Limb (tissue), 2 donors: ENCODE measurements at regions not wholly inside any gene's neighbourhood (a gene's known extent, or its start where the extent isn't known, plus 50 kb on each side); places are given as distances from the start of the nearest gene placed in this dataset.
A peak's percentile ranks its signal among the peaks of the same experiment; 100 is the strongest.
"Not testable (repeated sequence)": the region's sequence is repeated elsewhere in the genome, so short reads cannot be mapped to it uniquely, and the experiment has no call there.

Experiments used
- DNase-seq, 2 donors: peaks; one replicate each; pipeline ENCODE4 v3.0.0-alpha.2; 2016; ENCODE audit errors: extremely low spot score in 2 of 2

- no peak for DNase-seq
Observed at GRCh38 chr10:4312051-4312835, 513.8 kb upstream of the AKR1E2 start.

GRCh38 chr10:4310172-4310571 is 515.8 kb upstream of the AKR1E2 start:
- DNase-seq: no peak

DNA sequence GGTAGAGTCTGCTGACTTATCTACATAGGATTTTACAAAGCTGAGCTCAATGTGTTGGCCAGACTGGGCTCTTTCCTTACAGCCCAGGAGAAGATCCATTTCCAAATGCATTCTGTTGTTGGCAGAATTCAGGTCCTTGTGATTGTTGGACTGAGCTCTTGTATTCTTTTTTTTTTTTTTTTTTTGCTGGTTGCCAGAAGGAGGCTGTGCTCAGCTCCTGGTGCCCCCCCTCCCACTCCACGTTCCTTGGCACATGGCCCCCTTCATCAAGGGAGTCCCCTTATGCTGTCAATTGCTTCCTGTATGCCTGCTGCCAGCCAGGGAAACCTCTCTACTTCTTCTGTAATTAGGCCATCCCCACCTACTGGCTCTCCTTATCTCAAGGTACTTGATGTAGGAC is 518.1 kb upstream of the AKR1E2 start:
- no peak for DNase-seq

- no peak for DNase-seq
Observed at GRCh38 chr10:4306871-4307270, 519.1 kb upstream of the AKR1E2 start.

- no peak for DNase-seq
Observed at GRCh38 chr10:4303045-4303444, 518.0 kb upstream of the KLF6 start.

DNA sequence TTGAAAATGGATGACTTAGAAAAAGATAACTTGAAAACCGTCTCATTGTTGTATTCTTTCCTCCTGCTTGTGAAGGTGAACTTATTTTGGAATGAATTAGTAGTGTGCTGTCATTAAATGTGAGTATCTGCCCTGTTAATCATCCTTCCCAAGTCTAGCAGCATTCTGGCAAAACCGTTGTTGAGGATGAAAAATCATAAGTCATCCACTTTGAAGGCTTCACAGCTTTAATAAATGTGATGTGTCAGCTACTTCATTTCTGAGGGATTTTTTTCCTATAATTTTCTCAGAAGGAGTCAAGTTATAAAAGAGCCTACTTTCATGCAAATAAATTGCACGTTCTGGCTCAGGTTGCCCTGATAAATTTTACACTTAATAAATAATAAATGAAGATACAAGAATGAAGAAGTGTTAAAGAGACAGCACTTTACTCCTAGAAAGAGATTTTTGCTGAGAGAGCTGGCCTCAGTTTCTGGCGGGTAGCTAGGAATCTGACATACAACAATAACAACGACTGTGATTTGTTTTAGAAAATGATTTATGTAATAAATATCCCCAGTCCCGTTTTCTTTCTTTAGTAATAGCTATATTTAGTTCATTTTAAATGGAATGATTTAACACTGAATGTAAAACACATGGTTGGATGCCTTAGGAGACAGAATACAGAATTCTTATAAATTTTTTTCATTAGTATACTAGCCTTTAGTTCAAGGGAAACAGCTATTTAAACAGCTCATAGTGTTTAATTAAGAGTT is 516.5 kb upstream of the KLF6 start:
- DNase-seq: no peak

GRCh38 chr10:4296161-4296560 is 511.2 kb upstream of the KLF6 start:
- no peak for DNase-seq

DNA sequence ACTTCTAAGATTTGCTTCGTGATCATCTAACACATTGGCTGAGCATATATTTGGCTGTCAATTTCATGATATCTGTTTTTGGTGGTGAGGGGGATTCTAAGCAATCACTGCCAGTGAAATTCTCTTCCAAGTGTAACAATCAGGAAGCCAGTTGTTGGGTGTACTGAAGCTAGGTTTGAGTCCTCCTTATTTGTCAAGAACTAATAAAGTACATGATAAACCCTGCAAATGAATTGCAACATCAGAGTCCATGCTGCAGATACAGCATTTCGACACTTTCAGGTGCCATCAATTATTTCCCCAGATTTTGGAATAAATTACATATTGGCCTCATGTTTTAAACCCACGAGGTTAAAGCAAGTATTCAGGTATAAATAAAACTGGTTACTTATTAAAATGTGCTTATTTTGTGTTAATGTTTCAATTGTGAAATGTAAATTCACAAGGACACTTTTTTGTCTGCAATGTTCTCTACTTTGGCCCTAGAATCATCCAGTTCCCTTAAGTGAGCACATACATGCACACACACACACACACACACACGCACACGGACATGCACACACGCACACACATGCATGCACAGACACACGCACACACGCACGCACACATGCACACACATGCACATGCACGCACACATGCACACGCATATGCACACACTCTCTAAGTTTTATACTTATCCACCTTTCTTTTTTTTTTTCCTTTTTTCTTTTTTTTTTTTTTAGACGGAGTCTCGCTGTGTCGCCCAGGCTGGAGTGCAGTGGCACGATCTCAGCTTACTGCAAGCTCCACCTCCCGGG is 510.2 kb upstream of the KLF6 start:
- DNase-seq: no peak

- no peak for DNase-seq
Observed at GRCh38 chr10:4294271-4294670, 509.3 kb upstream of the KLF6 start.

DNA sequence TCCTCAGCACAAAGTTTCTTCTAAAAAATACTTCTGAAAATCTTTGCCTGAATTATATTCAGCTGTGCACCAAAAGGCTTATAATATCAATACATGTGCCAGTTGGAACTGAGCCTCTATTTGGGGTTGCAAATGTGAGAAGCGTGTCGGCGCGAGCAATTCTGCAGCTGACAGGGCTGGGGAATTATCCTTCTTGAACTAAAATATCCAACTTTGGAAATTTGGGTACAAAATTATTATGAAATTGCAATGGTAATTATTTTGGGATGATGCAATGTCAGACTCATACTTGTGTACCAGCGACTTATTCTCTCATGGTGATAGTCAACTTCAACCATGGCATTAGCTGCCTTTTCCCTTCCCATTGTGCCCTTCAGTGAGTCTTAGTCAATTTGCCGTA is 507.0 kb upstream of the KLF6 start:
- peak in 1 of 2 donors; percentile 63 for DNase-seq

DNA sequence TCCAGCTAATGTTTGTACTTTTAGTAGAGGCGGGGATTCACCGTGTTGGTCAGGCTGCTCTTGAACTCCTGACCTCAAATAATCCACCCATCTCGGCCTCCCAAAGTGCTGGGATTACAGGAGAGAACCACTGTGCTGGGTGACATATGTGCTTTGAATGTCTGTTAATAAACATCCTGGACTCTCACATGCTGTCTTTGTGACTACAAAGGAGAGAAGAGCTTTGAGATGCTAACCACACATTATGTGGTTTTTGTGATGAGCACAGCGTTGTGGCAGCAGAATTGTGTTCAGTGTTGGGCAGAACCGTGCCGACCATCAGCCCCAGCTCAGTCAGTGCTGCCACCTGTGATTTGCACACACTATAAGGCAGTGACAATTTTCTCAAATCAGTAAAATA is 500.1 kb upstream of the KLF6 start:
- DNase-seq: no peak

GRCh38 chr10:4283846-4284610 is 499.0 kb upstream of the KLF6 start:
- peak; percentile 44 to 67 for DNase-seq

GRCh38 chr10:4282496-4282895 is 497.5 kb upstream of the KLF6 start:
- no peak for DNase-seq

DNA sequence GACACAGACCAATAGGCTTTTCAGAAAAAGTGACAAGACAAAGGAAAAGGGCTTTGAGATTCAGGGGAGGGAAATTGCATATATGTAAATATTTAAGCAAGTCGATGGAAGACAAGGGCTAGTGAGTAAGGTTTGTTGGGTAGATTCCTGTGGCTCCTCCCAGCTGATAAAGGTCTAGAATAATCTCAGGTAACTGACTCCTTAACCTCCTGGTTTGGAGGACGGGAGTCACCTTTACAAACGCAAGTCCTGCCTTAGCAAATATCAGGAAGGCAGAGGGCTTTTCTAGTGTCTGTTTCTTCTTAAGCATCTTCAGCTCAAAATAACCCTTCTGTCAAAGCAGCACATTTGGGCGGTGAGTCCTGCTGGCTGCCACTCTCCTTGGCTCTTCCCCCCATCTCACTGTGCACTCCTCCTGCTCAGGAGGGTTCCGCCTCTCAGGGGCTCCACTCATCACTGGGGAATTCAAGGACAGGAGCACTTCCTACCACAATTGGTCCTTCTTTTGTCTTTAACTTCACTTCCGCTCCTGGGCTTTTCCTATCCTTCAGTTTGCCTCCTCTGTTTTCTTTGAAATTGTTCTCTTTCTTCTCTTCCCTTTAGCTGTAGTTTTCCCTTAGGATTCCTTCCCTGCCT is 496.3 kb upstream of the KLF6 start:
- no peak for DNase-seq

GRCh38 chr10:4280461-4281189 is 495.6 kb upstream of the KLF6 start:
- no peak for DNase-seq

GRCh38 chr10:4279655-4280054 is 494.6 kb upstream of the KLF6 start:
- DNase-seq: no peak

- no peak for DNase-seq
Observed at GRCh38 chr10:4278186-4278585, 493.2 kb upstream of the KLF6 start.

DNA sequence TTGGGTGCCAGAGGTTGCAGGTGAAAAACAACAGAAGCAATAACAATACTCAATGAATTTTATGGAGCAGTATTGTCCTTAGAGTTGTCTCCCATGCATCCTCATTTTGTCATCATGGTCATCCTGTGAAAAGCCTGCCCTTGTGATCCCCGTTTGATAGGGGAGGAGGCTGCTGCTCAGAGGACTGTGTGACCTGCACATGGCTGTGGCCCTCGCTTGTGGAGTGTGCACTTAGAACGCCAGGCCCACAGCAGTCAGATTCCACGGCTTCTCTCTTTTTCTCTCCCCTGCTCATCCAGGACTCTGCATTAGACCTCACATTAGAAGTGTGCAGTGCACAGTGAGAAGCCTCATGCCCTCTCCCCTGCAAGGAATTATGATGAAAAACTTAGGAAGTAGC is 491.1 kb upstream of the KLF6 start:
- no peak for DNase-seq

- DNase-seq: not testable (repeated sequence)
Observed at GRCh38 chr10:4274671-4275070, 489.7 kb upstream of the KLF6 start.

DNA sequence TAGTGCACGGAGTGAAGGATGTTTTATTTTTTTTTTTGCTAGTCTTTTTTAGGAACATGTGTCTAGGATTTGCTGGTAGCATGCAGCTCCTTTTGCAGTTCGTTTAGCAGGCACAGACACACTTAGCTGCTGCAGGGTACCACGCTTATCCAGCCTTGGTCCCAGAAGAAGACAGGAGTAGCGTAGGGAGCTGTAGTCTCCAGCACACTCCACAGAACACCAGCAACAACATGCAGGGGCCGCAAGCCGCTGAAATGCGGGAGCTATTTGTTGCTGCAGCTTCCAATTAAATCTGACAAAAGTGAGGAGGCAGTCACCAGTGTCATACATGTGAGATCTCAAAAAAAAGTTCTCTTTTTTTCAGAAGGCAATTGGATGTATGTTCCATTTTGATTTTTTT is 486.2 kb upstream of the KLF6 start:
- DNase-seq: no peak
